GM19397 (cell line): ENCODE measurements at regions not wholly inside any gene's neighbourhood (a gene's known extent, or its start where the extent isn't known, plus 50 kb on each side); places are given as distances from the start of the nearest gene placed in this dataset.

Experiments
- ATAC-seq: cut with Tn5 transposase; IDR thresholded peaks from one replicate; pipeline ENCODE4 v1.9.1; 2021; ENCODE audit warnings: mild to moderate bottlenecking, moderate library complexity; ENCODE audit not compliant: unreplicated experiment

DNA sequence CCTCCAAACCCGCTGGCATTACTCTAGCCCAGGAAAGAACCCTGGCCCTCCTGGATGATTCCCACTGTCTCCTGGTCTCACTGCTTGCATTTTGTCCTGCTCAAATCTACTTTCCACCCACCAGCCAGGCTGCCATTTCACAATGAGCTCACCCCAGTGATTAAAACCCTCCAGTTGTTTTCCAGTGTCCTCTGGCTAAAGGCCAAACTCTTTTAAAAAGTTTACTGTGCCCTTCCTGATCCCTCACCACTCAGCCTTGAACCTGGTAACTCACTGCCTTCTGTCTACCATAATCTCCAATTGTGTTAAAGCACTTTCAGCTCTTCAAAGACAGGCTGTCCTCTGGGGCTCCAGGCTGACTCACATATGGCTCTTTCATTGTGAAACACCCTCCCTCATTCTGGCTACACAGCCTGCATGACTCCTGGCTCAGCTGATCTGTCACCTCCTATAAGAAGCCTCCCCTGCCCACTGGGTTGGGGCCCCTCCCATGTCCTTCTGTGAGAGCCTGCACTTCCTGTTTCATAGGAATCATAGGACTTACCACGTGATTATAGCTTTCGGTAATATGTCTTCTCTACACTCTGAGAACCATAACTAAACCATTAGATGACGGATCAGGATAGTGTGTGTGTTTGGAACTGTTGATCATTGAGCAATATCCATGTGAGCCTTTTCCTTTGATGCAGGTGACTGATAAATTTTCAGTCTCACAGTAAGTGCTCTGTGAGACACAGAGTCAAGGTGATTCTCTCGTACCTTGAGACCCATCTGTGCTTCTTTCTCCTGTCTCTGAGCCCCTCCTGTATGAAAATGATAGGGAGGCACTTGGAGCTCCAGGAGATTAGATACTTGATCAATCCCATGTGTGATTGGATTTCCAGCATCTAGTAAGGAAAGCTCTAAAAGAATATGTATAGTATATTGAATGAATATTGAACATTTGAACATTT lies 590.8 kb upstream of the ID2 start:
- no peak for ATAC-seq

DNA sequence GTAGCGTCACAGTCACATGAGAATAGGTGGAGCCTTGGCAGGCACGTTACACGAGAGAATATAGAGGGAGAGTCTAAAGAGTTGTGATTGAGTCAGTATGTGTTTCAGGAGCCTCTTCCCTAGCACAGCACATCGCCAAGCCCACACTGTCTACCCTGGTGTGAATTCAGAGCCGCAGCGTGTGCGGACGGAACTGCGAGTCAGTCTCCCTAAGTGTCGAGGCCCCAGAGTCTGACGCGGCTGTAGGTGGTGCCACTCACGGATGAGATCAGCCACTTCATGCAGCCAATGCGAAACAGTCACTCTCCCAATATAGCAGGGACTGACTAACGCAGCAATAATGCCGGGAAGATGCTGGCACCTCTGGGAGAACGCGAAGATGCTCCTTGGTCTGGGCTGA lies 587.3 kb upstream of the ID2 start:
- no peak for ATAC-seq

DNA sequence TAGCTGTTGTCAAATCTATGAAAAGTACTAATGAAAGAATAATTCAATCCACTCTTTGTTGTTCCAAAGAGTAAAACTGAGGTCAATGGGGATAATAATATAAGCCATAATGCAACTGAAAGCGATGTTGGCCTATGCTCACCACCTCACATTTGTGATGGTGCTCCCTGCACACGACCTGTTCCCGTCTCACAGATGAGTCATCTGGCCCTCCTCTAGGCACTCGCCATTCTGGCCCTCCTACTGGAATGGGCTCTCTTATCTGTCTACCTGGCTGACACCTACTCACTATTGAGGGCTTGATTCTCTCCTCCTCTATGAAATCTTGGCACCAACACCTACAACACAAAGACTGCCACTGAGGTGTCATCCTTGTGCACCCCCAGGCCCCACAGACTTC lies 585.9 kb upstream of the ID2 start:
- ATAC-seq: no peak

DNA sequence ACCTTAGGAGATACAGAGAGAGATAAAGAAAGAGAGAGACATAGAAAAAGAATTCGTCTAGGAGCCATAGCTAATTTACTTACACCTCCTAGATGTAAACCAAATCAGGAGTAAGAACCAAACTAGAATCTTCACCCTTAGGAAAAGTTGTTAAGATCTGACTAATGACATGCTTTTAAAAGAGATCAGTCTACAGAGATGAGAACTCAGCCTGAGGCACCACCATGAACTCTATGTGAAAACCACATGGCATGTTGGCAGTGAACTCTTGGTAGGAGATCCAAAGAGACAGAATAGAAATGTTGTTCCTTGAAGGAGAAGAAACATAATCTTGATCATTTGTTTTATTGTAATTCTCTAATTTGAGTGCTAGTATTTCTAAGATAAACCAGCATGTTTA lies 585.4 kb upstream of the ID2 start:
- ATAC-seq: no peak

DNA sequence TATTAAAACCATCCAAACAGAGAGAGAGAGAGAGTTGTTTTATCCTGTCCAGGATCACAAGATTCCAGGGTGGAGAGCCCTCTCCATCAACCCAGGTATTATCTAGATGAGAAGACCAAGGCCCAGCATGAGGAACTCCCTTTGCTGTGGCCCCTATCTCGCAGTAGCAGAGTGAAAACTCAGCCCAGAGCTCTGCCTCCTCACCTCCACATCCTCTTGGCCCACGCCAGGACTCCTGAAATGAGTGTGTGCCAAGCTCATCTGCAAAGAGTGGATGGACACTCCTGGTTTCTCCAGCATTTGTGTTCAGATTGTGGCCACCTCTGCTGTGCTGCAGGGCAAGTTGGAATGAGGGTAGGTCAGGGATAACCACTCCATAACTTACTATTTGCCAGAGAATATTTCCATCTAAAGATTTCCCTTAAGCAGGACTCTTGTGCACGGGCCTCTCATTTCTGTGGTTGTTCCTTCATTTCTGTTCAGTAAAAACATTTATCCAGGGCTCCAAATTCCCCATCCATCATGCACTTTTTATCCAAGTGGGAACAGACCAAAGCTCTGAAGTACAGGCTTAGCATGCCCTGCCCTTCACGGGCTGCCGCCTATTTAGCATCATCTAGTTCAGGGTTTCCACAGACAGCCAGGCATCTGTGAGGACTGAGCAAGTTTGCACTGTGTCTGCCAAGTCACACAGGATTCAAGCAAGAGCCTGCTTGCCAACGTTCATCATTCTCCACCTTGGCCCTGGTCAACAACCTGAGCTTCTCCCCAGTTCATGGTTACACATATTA lies 583.2 kb upstream of the ID2 start:
- no peak for ATAC-seq

DNA sequence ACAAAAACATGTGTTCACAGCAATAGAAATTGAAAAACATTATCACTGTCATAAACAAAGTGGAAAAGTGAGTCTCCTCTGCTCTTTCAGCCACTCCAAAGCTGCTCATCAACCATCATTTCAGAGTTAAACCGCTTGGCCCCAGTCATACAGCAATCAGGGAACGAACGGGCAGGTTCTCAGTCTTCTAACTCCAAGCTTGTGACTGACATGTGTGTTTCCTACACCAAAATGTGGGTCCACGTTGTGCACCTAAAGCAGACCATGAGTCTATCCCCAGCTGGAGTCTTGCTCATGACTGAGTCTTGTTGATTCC lies 582.6 kb upstream of the ID2 start:
- ATAC-seq: no peak

DNA sequence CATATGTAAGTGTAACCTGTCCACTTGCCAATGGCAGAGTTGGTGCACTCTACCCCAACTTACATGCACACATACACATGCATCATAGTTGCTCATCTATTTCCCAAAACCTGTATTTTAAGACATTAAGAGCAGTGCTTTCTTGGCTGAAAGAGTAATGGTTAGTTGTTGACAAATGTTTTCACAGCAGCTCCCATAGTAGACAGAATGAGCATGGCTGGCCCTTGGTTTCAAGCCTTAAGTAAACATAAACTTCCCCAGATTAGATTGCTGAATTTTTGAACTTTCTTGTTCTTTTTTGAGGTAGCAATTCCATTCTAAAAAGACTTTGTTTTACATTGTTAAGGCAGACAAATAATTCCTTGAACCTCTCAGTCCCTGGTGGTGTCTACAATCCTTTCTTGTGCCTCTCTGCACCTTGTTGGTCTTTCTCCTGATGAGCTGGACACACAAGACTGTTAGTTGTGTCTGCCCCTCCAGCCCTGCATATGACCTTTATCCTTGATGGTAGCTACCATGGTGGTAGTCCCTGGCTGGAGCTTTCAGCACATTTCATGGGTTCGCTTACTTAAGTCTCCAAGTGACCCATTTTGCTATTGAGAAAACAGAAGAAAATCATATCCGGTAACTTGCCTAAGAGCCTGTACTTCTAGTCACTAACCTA lies 580.1 kb upstream of the ID2 start:
- ATAC-seq: no peak

DNA sequence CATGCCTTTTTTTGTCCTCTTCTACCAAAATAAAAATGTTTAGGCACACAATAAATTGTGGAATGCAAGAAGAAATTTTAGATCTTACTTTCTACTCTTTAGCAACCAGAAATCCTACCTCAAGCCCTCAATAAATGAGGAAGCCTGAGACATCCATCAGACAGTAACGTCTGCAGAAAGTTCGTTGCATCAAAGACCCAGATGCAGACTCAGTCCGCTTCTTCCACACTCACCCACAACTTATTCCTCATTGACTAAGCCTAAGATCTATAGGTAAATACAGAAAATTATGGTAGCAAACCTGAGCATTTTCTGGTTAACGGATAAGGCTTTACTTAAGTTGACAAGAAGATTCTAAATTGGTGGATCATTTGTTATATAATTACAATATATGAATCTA lies 579.4 kb upstream of the ID2 start:
- ATAC-seq: no peak

DNA sequence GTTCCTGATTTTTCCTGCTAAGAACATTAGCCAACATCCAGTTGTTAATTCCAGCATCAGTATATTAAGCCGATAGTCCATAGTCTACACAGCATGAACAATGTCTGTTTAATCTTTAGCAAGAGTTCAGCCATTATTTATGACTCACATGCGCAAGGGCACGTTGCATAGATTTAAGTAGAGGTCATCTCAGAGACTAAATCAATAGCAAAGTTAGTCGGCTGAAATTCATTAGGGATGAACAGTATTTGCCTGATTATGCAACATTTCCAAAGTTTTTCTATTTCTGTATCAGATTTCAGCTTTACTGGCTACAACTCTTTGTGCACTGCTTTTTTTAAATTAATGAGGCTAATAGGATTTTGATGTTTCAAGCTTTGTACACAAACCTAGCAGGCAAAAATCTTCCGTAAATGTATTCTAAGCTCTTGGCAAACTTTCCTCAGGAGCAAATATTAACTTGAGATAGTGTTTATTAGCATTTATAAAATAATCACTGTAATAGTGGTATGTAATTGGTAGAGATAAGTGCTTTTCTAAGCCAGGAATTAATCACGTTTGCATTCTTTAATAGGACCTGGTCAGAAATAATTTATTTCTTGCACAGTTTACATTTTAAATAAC lies 578.7 kb upstream of the ID2 start:
- ATAC-seq: no peak

DNA sequence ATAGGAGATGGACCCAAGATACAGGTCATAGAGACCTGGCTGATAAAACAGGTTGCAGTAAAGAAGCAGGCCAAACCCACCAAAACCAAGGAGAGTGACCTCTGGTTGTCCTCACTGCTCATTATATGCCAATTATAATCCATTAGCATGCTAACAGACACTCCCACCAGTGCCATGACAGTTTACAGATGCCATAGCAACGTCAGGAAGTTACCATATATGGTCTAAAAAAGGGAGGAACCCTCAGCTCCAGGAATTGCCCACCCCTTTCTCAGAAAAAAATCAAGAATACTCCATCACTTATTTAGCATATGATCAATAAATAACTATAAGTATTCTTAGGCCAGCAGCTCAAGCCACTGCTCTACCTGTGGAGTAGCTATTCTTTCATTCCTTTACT lies 574.7 kb upstream of the ID2 start:
- no peak for ATAC-seq

DNA sequence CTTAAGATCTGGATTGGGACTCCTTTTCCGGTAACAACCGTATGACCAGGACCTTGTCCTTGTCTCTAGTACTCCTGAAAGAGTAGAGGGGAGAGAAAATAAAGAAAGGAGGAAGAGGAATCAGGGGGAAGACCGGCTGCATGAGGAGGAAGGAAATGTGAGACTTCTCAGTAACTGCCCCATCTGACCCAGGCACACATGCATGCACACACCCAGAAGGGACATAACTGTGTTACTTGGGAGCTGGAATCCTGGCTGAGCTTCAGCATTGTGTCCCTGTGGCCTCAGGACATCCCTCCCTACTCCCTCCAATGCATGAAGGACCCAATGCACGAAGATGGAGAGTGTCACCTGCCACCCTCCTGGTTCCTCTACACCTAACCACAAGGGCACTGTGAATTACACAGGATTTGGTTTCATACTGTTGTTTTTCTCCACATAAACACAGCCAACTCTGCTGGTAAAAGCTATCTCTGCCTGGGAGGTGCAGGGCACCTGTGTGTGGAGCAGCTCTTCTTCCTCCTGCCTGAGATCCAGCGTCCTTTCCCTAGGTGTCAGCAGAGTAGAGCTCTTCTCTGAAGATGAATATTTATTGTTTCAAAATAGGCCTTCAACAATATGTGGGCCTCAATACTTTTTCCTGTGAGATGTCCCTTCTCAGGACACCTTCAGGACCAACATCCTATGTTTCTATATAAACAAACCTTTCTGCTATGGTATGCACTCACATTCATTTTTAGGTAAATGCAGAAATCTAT lies 574.1 kb upstream of the ID2 start:
- no peak for ATAC-seq

DNA sequence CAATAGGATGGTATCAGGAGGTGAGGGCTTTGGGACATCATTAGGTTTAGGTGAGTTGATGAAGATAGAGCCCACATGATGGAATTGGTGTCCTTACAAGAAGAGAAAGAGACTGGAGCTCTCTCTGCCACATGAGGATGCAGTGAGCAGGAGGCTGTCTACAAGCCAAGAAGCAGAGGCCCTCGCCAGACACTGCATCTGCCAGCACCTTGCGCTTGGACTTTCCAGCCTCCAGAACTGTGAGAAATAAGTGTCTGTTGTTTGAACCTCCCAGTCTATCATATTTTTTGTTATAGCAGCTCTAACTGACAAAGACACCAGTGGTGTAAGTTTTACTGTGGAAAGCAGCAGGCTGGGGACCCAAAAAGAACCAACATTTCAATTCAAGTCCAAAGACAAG lies 571.1 kb upstream of the ID2 start:
- no peak for ATAC-seq

DNA sequence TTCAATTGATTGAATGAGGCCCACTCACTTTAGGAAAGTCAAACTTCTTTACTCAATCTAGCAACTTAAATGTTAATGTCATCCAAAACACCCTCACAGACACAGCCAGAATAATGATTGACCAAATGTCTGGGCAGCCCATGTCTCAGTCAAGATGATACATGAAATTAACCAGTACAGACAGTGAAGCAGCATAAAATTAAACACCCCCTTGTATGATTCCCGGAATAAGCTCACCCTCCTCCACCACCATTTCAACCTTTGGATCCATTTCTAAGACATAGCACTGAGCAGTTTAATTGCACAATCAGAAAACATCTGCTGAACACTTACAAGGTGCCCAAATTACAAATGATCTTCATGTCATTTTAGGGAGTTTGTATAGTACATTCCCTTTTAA lies 570.7 kb upstream of the ID2 start:
- no peak for ATAC-seq

DNA sequence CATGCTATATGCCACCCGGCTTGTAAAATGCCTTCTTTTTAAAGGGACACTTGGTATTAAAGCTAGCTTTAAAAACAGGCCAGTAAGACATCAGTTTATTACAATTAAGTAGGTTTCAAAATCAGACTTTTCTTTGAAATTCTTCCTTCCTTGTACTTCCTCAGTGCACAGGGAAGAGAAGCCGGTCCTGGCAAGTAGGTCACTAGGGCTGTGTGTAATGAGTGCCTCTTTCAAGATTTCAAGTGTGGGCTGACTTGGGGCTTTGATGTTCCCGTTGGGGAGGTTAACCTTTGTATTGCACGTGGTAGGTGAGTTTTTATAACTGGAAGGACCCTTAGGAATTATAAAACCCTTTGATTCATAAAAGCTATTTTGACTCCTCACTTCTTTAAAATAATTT lies 566.4 kb upstream of the ID2 start:
- no peak for ATAC-seq

DNA sequence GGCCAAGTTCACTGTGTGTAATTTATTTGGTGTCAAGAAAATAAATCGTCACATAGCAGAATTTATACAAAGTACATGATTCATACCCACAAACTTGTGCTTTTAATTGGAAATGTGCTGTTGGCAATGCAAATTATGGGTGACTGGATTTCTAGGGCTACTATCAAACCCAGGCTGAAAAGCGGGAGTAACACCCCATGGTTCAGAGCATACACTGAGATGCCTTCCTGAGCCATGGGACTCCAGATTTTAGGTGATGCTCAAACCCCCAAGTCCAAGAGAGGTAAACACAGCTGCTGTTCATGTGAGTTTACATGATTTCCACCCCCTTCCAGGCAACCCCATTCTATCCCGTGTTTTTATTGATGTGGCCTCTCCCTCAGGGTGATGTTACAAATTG lies 565.9 kb upstream of the ID2 start:
- no peak for ATAC-seq

DNA sequence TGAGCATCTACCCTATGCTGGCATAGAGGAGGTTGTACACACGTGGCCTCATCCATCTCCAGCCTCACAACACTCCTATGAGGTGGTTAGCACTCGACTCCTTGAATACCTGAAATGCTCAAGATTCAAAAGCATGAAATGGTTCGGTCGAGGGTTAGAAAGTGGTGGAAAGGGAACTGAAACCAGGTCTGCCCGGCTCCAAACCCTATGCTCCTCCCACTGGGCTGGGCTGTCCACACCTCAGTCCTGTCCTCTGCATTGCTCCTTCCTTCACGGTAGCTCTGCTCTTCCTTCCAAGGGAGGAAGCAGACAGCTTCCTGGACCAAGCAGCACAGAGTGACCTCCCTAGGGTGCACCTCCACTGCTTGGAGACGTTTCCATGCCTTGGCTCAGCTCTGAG lies 565.2 kb upstream of the ID2 start:
- ATAC-seq: peak; percentile 96

DNA sequence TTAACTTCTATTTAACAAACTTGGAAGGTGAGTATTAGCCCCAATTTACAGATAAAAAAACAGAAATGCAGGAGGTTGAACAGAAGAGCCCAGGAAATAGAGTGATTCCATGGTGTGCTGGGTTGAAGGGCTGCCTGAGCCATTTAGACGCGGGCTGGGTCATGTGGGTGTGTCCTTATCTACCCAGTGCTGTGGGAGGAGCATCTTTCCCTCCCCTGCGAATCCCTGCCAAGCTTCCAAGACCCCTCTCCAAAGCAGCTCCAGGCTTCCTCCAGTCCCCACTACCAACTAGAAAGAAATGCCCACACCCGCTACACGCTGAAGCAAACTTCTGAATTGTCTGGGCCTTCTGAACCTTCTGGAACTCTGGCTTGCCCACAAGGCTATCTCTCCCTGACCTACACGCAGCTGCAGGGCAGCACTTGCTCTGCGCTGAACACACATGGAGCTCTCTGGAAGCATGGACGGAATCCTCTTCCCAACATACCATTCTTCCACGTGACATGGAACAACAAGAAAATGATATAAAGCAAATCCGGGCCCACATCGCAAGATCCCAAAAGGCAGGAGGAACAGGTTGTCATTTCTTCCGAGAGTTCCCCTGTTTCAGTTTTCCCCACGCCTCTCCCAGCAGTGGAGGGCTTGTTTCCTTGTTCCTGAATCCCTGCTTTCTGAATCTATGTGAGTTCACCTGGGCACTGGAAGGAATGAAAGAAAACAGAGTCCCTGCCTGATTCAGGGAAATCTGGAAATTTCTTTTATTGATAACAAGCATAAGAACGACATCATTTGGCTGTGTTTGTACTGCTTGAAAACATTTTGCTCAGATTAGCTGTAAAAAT lies 562.7 kb upstream of the ID2 start:
- ATAC-seq: no peak

DNA sequence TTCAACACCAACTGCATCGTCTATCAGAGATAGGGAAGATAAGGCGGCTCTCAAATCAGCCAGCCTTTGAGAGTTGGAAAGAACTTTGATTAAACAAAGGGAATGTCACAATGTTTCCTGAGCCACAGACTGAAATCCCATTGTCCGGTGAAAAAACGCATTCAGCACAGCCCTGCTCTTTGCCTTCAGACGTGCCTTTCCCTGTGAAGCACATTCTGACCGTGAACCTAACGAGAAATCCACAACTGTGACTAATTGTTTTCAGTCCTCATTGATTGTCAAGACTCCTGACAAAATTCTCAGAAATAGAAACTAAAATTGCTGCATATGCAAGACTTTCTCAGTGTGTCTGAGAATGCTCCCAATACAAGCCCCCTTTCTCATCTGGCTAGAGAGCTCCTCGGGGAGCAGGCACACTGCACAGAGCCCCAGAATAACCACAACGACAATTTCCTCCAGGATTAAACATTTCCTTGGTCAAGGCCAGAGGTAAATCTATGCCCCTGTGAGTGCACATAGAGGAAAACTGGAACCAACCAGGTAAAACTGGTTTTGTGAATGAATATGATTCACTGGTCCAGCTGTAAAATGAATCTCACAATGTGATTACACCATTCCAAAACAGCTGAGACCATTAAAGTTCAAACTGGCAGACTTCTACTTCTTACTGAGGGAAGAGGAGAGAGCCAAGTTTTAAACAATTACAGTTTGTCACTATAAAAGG lies 561.9 kb upstream of the ID2 start:
- ATAC-seq: no peak

DNA sequence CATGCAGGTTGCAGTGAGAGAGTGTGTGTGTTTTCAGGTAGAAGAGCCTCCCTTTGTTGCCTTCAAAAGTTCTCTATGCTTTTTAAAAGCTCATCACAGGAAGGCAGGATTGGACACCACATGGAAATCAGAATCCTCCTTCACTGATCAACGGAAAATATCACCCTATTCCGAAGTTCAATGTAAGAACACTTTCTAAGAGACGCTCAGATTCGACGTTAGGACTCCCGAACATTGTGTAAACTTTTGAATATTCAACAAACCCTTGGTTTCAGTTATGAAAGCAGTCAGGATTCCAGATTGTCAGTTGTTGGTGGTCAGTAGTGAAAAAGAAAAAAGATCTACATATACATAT lies 561.4 kb upstream of the ID2 start:
- no peak for ATAC-seq
